Activated B cell treated with CpG ODN at 0.5 μM for 24 hours (primary cell): ENCODE measurements at regions not wholly inside any gene's neighbourhood (a gene's known extent, or its start where the extent isn't known, plus 50 kb on each side); places are given as distances from the start of the nearest gene placed in this dataset.

Experiments used
- ATAC-seq: fragments of 200-7000 bp; cut with Tn5 transposase; one replicate; pipeline ENCODE4 v1.10.0; 2021; ENCODE audit warnings: low read depth, mild to moderate bottlenecking, moderate library complexity
- CTCF ChIA-PET: fragments of 350-600 bp; sonication (Branson Sonifier 250); formaldehyde crosslinking; loops from one replicate; lab custom pipeline; 2021; ENCODE audit warnings: antibody characterized with exemption; lab: Charles Lee
- POLR2A ChIA-PET: fragments of 350-600 bp; sonication (Branson Sonifier 250); formaldehyde crosslinking; loops from one replicate; lab custom pipeline; 2021; ENCODE audit warnings: antibody characterized with exemption; lab: Charles Lee
- DNase-seq: peaks from one replicate; pipeline ENCODE4 v3.0.0; 2022
- H3K27ac Mint-ChIP-seq: one replicate; pipeline ENCODE4 v1.8.0; 2020; ENCODE audit warnings: mixed read lengths
- H3K27me3 Mint-ChIP-seq: one replicate; pipeline ENCODE4 v1.8.0; 2021; ENCODE audit warnings: mixed read lengths
- H3K36me3 Mint-ChIP-seq: one replicate; pipeline ENCODE4 v1.8.0; 2021; ENCODE audit warnings: low read depth, mixed read lengths
- H3K4me1 Mint-ChIP-seq: one replicate; pipeline ENCODE4 v1.8.0; 2021; ENCODE audit warnings: mixed read lengths
- H3K4me3 Mint-ChIP-seq: one replicate; pipeline ENCODE4 v1.8.0; 2020; ENCODE audit warnings: mild to moderate bottlenecking, mixed read lengths
- H3K9me3 Mint-ChIP-seq: one replicate; pipeline ENCODE4 v1.8.0; 2020; ENCODE audit warnings: mixed read lengths
- intact Hi-C: fragments of 100-400 bp; cut with micrococcal nuclease; formaldehyde crosslinking; loops from one replicate; pipeline ENCODE4 v1.15.1; 2024
- TF ChIP-seq, protein P1 (sequence below): fragments of 200-600 bp; IDR thresholded peaks from one replicate; pipeline ENCODE4 v1.8.0; 2022; ENCODE audit warnings: antibody characterized with exemption, mild to moderate bottlenecking

DNA sequence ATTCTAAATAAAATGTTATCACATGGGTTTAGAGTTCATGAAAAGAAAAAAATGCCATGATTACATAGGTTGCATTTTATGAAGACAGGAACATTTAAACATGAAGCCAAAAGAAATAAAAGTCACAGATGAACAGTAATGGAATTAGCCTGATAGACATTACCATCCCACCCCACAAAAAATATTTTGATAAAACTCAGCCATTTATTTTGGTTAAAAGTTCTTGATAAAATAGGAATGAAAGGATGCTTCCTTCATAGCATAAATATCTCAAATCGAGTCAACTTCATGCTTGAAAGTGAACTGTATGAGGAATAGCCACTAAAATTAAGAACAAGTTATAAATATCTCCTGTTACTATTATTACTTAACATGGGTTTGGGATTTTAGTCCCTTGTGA, 101.9 kb upstream of the TMC3 start:
- Mint-ChIP-seq H3K27me3 (peaks cover 2% of the 10 kb centered on the region), H3K4me3 (no peak overlapping the region), H3K9me3 (no peaks in the 10 kb centered on the region), H3K27ac (no peak overlapping the region), H3K4me1 (peaks cover 2% of the 10 kb centered on the region), H3K36me3 (no peaks in the 10 kb centered on the region)
- DNase-seq, result no peak
- intact Hi-C loops, result no loop called here
- TF ChIP-seq, protein P1, sequence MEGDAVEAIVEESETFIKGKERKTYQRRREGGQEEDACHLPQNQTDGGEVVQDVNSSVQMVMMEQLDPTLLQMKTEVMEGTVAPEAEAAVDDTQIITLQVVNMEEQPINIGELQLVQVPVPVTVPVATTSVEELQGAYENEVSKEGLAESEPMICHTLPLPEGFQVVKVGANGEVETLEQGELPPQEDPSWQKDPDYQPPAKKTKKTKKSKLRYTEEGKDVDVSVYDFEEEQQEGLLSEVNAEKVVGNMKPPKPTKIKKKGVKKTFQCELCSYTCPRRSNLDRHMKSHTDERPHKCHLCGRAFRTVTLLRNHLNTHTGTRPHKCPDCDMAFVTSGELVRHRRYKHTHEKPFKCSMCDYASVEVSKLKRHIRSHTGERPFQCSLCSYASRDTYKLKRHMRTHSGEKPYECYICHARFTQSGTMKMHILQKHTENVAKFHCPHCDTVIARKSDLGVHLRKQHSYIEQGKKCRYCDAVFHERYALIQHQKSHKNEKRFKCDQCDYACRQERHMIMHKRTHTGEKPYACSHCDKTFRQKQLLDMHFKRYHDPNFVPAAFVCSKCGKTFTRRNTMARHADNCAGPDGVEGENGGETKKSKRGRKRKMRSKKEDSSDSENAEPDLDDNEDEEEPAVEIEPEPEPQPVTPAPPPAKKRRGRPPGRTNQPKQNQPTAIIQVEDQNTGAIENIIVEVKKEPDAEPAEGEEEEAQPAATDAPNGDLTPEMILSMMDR, result no peak
- CTCF ChIA-PET, result no interaction called here
- POLR2A ChIA-PET, result no interaction called here
- ATAC-seq, result no peak

DNA sequence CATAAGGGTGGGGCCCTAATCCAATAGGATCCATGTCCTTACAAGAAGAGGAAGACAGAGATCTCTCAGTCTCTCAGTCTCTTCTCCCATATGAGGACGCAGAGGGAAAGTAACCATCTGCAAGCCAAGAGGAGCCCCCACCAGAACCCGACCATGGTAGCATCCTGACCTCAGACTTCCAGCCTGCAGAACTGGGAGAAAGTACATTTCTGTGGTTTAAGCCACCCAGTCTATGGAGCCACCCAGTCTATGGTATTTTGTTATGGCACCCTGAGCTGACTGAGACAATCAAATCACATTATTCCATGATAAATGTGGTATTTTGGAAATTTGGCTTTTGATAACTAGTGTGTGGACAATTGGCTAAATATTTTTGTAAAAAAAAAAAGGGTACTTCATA, 101.5 kb upstream of the TMC3 start:
- ChIA-PET POLR2A (no interaction called here), CTCF (no interaction called here)
- no peaks in the 10 kb centered on the region for H3K9me3 Mint-ChIP-seq
- intact Hi-C loops, result no loop called here
- no peak for ATAC-seq
- peaks cover 2% of the 10 kb centered on the region for H3K27me3 Mint-ChIP-seq
- no peaks in the 10 kb centered on the region for H3K36me3 Mint-ChIP-seq
- no peak overlapping the region for H3K4me3 Mint-ChIP-seq
- no peaks in the 10 kb centered on the region for H3K4me1 Mint-ChIP-seq
- H3K27ac Mint-ChIP-seq, result no peak overlapping the region
- TF ChIP-seq, protein P1, result no peak
- DNase-seq, result no peak

DNA sequence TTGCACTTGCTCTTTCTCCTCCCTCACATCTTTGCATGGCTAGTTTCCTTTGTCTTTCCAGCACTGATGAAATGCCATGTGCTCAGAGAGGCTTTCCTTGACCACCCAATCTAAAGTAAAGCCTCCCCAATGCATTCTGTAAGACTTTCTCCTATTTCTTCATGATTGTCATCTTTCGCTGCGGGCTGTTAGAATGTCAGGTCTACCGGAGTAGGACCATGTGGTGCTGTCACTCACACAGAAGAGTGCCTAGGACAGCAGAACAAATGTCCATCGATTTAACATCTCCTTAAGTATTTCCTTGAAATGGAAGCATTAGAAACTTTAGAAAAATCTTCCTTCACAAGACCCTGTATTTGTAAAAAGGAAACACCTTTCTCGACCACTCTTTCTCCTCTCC, 99.9 kb upstream of the TMC3 start:
- H3K27ac Mint-ChIP-seq, result no peak overlapping the region
- CTCF ChIA-PET, result no interaction called here

DNA sequence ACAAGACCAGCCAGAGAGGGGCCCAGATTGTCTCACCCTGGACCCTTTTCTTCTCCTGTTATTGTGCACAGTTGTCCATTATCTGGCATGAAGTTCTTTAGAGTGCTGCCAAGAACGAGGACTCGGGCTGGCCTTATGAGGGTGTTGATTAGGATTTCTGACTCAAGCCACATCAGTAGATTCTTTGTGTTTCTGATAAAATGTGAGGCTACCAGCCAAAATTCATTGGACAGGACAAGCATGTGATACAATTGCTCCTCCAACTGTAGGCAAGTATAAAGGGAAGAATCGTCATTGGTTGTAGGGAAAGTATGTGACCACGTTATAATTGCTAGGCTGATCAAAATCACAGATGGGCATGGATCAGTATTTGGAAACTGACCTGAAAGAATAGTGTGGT, 99.2 kb upstream of the TMC3 start:
- no peak for ATAC-seq
- POLR2A ChIA-PET, result no interaction called here

More for the DNA sequence above, 99.9 kb upstream of the TMC3 start:
- Mint-ChIP-seq H3K27me3 (no peaks in the 10 kb centered on the region), H3K4me1 (no peaks in the 10 kb centered on the region), H3K9me3 (no peaks in the 10 kb centered on the region), H3K4me3 (no peak overlapping the region), H3K36me3 (no peaks in the 10 kb centered on the region)
- intact Hi-C loops, result no loop called here
- TF ChIP-seq, protein P1, result no peak
- POLR2A ChIA-PET, result no interaction called here
- ATAC-seq, result no peak
- DNase-seq, result no peak

DNA sequence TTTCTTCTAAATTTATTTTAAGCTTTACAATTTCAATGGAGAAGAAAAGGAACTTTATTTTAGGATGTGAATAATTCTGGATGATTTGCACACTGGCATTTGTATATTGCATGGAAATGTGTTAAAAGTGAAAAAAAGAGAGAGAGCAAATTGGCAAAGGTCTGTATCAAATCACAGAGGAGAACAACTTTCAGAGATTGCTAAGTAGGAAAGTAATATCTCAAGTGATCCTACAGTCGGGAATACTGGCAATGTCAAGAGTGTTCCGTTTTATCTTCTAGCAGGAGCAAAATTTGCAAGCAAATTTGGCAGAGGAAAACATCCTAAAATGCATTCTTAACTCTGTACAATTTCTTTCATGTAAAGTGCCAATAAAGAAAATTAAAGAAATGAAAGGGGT, 97.1 kb upstream of the TMC3 start:
- no peak for ATAC-seq
- ChIA-PET CTCF (interaction anchor here (1.4 kb wide), 1 partner anchor 9 kb away, joined by 4 read pairs; no protein-coding TSS in a partner anchor), POLR2A (no interaction called here)

More for the DNA sequence above, 99.2 kb upstream of the TMC3 start:
- TF ChIP-seq, protein P1, result no peak
- Mint-ChIP-seq H3K4me1 (no peaks in the 10 kb centered on the region), H3K36me3 (no peaks in the 10 kb centered on the region), H3K9me3 (no peaks in the 10 kb centered on the region), H3K27me3 (no peaks in the 10 kb centered on the region), H3K27ac (no peak overlapping the region), H3K4me3 (no peak overlapping the region)
- CTCF ChIA-PET, result no interaction called here
- DNase-seq, result no peak
- intact Hi-C loops, result no loop called here

More for the DNA sequence above, 97.1 kb upstream of the TMC3 start:
- intact Hi-C loops, result no loop called here
- TF ChIP-seq, protein P1, result no peak
- Mint-ChIP-seq H3K27me3 (peaks cover 5% of the 10 kb centered on the region), H3K27ac (no peak overlapping the region), H3K36me3 (no peaks in the 10 kb centered on the region), H3K4me1 (no peaks in the 10 kb centered on the region), H3K4me3 (no peak overlapping the region), H3K9me3 (peaks cover 1% of the 10 kb centered on the region)
- DNase-seq, result no peak
